OCI-LY7 (cell line): ENCODE measurements at regions not wholly inside any gene's neighbourhood (a gene's known extent, or its start where the extent isn't known, plus 50 kb on each side); places are given as distances from the start of the nearest gene placed in this dataset.

Source experiments
- BruUV-seq: library from RNA; stranded (reverse); fragments of 400-500 nt; replicated peaks from 2 replicates; lab custom pipeline; 2021; lab: Mats Ljungman, UMichigan
- CTCF ChIA-PET: fragments of 300-600 bp; sonication (Branson Sonifier 250); formaldehyde crosslinking; loops from one replicate; lab custom pipeline; 2022; ENCODE audit warnings: antibody characterized with exemption; ENCODE audit not compliant: unreplicated experiment; lab: Charles Lee
- POLR2A ChIA-PET: fragments of 300-600 bp; sonication (Branson Sonifier 250); formaldehyde crosslinking; loops from one replicate; lab custom pipeline; 2022; ENCODE audit warnings: antibody characterized with exemption; lab: Charles Lee
- DNase-seq: peaks from one replicate; pipeline ENCODE4 v3.0.0-alpha.2; 2015; ENCODE audit warnings: low spot score
- H2AFZ ChIP-seq: fragments of 200-600 bp; sonication (generic), shearing (Covaris generic); 2 replicates; pipeline ENCODE4 v1.6.1; 2014; ENCODE audit warnings: mild to moderate bottlenecking, antibody characterized with exemption, low read length, moderate library complexity
- H3K27ac ChIP-seq: fragments of 200-600 bp; sonication (generic); 2 replicates; pipeline ENCODE4 v1.5.1; 2014; ENCODE audit warnings: mixed run types, low read depth, mild to moderate bottlenecking, moderate library complexity, low read length, inconsistent platforms; ENCODE audit not compliant: poor library complexity, severe bottlenecking
- H3K36me3 ChIP-seq: fragments of 200-600 bp; sonication (generic); 2 replicates; pipeline ENCODE4 v1.6.1; 2014; ENCODE audit warnings: mild to moderate bottlenecking, antibody characterized with exemption, low read length, moderate library complexity, mixed read lengths; ENCODE audit not compliant: insufficient read depth
- H3K4me1 ChIP-seq: fragments of 200-600 bp; sonication (generic); 2 replicates; pipeline ENCODE4 v1.5.1; 2014; ENCODE audit warnings: mild to moderate bottlenecking, low read length; ENCODE audit not compliant: insufficient read depth, poor library complexity, severe bottlenecking
- H3K4me2 ChIP-seq: fragments of 200-600 bp; sonication (generic); 2 replicates; pipeline ENCODE4 v1.6.1; 2014; ENCODE audit warnings: mild to moderate bottlenecking, low read length
- H3K4me3 ChIP-seq: fragments of 200-600 bp; sonication (generic); 2 replicates; pipeline ENCODE4 v1.5.1; 2014; ENCODE audit warnings: mild to moderate bottlenecking, low read depth, low read length; ENCODE audit not compliant: poor library complexity, severe bottlenecking
- H3K79me2 ChIP-seq: fragments of 200-600 bp; sonication (generic); 2 replicates; pipeline ENCODE4 v1.6.1; 2016; ENCODE audit warnings: low read depth, mild to moderate bottlenecking, low read length, moderate library complexity, mixed read lengths; ENCODE audit not compliant: insufficient read depth
- H3K9me2 ChIP-seq: fragments of 200-600 bp; sonication (generic); 2 replicates; pipeline ENCODE4 v1.6.1; 2016; ENCODE audit warnings: mild to moderate bottlenecking, low read length, mixed read lengths; ENCODE audit not compliant: insufficient read depth
- H3K9me3 ChIP-seq: fragments of 200-600 bp; sonication (generic); 2 replicates; pipeline ENCODE4 v1.6.1; 2014; ENCODE audit warnings: mild to moderate bottlenecking, mixed run types, low read length, mixed read lengths
- H4K20me1 ChIP-seq: fragments of 200-600 bp; sonication (generic); 2 replicates; pipeline ENCODE4 v1.6.1; 2014; ENCODE audit warnings: mild to moderate bottlenecking, antibody characterized with exemption, low read length, moderate library complexity, mixed read lengths; ENCODE audit not compliant: insufficient read depth
- EZH2phosphoT487 ChIP-seq: fragments of 200-600 bp; sonication (generic); IDR thresholded peaks from 2 replicates; pipeline ENCODE4 v1.6.1; 2018; ENCODE audit warnings: low read depth, borderline replicate concordance, mild to moderate bottlenecking, mixed run types, antibody characterized with exemption, low read length, moderate library complexity, mixed read lengths
- intact Hi-C: fragments of 100-400 bp; cut with micrococcal nuclease; formaldehyde crosslinking; loops from one replicate; pipeline ENCODE4 v1.10.0; 2022; ENCODE audit not compliant: unreplicated experiment
- TF ChIP-seq, protein P1 (sequence below): fragments of 200-600 bp; sonication (generic); conservative IDR thresholded peaks from 2 replicates; pipeline ENCODE4 v1.5.1; 2014; ENCODE audit warnings: mild to moderate bottlenecking, antibody characterized with exemption, low read length, moderate library complexity, mixed read lengths

DNA sequence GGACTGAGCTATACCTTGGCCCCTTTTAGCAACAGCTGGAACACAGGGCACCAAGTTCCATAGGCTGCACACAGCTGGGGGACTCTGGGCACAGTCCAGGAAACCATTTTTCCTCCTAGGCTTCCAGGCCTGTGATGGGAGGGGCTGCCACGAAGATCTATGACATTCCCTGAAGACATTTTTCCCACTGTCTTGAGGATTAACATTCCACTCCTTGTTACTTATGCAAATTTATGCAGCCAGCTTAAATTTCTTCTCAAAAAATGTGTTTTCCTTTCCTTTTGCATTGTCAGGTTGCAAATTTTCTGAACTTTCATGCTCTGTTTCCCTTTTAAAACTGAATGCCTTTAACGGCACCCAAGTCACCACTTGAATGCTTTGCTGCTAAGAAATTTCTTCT is 580.1 kb upstream of the FTMT start:
- BruUV-seq = no TSS peak
- H2AFZ ChIP-seq = no peak overlapping the region
- no peak for DNase-seq
- POLR2A ChIA-PET = no interaction called here
- H3K9me3 ChIP-seq = no peaks in the 10 kb centered on the region
- intact Hi-C loops = no loop called here
- H4K20me1 ChIP-seq = no peaks in the 10 kb centered on the region
- no peaks in the 10 kb centered on the region for H3K36me3 ChIP-seq
- no peaks in the 10 kb centered on the region for H3K9me2 ChIP-seq
- CTCF ChIA-PET = no interaction called here
- no peak overlapping the region for H3K4me2 ChIP-seq
- no peaks in the 10 kb centered on the region for H3K79me2 ChIP-seq
- TF ChIP-seq, protein P1, sequence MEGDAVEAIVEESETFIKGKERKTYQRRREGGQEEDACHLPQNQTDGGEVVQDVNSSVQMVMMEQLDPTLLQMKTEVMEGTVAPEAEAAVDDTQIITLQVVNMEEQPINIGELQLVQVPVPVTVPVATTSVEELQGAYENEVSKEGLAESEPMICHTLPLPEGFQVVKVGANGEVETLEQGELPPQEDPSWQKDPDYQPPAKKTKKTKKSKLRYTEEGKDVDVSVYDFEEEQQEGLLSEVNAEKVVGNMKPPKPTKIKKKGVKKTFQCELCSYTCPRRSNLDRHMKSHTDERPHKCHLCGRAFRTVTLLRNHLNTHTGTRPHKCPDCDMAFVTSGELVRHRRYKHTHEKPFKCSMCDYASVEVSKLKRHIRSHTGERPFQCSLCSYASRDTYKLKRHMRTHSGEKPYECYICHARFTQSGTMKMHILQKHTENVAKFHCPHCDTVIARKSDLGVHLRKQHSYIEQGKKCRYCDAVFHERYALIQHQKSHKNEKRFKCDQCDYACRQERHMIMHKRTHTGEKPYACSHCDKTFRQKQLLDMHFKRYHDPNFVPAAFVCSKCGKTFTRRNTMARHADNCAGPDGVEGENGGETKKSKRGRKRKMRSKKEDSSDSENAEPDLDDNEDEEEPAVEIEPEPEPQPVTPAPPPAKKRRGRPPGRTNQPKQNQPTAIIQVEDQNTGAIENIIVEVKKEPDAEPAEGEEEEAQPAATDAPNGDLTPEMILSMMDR = no peak
- no peak for TF ChIP-seq EZH2phosphoT487
- no peaks in the 10 kb centered on the region for H3K4me1 ChIP-seq
- H3K27ac ChIP-seq = no peak overlapping the region
- H3K4me3 ChIP-seq = no peak overlapping the region

DNA sequence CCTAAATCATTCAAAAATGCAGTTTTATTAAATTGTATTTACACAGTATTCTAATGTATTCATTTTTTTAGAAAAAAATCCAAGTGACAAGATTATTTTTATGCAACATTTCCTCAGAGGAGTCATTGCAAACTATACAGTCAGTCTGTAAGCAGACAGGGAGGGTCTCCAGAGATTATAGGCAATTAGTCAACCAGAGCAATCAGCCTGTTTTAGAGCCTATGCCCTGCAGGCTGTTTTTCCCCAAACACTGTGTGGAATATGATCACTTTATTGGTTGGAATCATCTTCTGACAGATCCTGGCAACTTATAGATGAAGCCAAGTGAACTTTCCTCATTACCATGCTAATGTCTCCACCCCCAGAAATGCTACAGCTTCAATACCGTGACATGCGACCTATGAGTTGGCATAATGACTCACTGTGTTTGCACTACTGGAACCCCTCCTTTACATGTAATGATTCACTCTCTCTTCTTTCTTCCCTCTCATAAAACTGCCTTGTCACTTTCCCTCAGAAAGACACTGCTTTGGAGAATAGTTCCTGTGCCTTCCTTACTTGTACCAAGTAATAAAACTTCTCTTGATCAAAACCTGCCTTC is 577.7 kb upstream of the FTMT start:
- Histone ChIP-seq H4K20me1 (no peaks in the 10 kb centered on the region), H3K4me3 (no peak overlapping the region), H3K36me3 (no peaks in the 10 kb centered on the region), H3K4me2 (no peak overlapping the region), H3K4me1 (no peaks in the 10 kb centered on the region), H3K79me2 (no peaks in the 10 kb centered on the region), H3K9me2 (no peaks in the 10 kb centered on the region), H3K9me3 (no peaks in the 10 kb centered on the region), H2AFZ (no peak overlapping the region), H3K27ac (no peak overlapping the region)
- CTCF ChIA-PET = no interaction called here
- POLR2A ChIA-PET = no interaction called here
- intact Hi-C loops = no loop called here
- BruUV-seq = no TSS peak
- no peak for TF ChIP-seq EZH2phosphoT487
- TF ChIP-seq, protein P1 = no peak
- no peak for DNase-seq

DNA sequence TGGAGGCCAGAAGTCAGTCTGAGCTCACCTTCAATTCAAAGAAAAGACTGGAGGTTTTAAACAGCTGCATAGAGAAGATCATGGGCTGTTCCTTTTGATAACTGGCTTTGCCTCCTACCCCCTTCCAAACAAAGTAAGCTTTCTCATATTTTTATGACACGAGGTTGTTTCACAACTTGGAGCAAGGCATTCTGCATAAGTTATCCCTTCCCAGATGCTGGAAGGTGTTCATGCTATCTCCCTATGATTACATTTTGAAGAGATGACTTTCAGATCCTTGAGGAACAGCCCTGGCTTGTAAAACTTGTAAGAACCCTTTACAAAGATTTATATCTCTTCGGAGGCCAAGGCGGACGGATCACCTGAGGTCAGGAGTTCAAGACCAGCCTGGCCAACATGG is 571.9 kb upstream of the FTMT start:
- intact Hi-C loops = no loop called here
- Histone ChIP-seq H4K20me1 (no peaks in the 10 kb centered on the region), H2AFZ (no peak overlapping the region), H3K4me2 (no peak overlapping the region), H3K36me3 (no peaks in the 10 kb centered on the region), H3K4me1 (no peaks in the 10 kb centered on the region), H3K9me3 (no peaks in the 10 kb centered on the region), H3K27ac (no peak overlapping the region), H3K4me3 (no peak overlapping the region), H3K79me2 (no peaks in the 10 kb centered on the region), H3K9me2 (no peaks in the 10 kb centered on the region)
- no peak for TF ChIP-seq EZH2phosphoT487
- TF ChIP-seq, protein P1 = no peak
- ChIA-PET CTCF (no interaction called here), POLR2A (no interaction called here)
- no TSS peak for BruUV-seq
- no peak for DNase-seq
